Fibroblast of mammary gland (primary cell): ENCODE measurements at regions not wholly inside any gene's neighbourhood (a gene's known extent, or its start where the extent isn't known, plus 50 kb on each side); places are given as distances from the start of the nearest gene placed in this dataset.
"Not testable (repeated sequence)": the region's sequence is repeated elsewhere in the genome, so short reads cannot be mapped to it uniquely, and the experiment has no call there.

Source experiments
- DNase-seq: peaks from one replicate; pipeline ENCODE4 v3.0.0-alpha.2; 2010; ENCODE audit warnings: low read depth
- H3K4me3 ChIP-seq: 2 replicates; pipeline ENCODE4 v1.5.1; 2011; ENCODE audit warnings: low read depth, mild to moderate bottlenecking, low read length, moderate library complexity; ENCODE audit not compliant: control insufficient read depth
- TF ChIP-seq, protein P1 (sequence below): conservative IDR thresholded peaks from 2 replicates; pipeline ENCODE4 v1.5.1; 2011; ENCODE audit warnings: low read depth, low read length, inconsistent platforms; ENCODE audit not compliant: control insufficient read depth, insufficient read depth

DNA sequence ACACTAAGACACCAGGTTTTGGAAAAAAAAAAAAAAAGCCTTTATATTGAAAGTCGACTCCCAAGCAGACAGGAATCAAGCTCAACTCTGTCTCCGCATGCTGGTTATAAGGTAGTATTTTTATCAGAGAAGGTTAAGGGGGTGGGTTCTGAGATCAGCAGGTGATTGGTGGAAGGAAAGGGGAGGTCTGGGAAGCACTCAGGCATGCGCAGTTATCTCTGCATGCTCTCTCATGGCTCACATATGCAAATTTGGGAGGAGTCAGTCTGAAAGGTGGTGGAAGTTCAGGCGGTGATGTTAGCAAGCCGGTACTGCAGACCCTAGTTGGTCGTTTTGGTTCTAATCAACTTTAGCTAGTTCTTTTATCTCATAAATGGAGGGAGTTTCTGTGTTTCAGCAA, 357.6 kb upstream of the C16orf82 start:
- TF ChIP-seq, protein P1, sequence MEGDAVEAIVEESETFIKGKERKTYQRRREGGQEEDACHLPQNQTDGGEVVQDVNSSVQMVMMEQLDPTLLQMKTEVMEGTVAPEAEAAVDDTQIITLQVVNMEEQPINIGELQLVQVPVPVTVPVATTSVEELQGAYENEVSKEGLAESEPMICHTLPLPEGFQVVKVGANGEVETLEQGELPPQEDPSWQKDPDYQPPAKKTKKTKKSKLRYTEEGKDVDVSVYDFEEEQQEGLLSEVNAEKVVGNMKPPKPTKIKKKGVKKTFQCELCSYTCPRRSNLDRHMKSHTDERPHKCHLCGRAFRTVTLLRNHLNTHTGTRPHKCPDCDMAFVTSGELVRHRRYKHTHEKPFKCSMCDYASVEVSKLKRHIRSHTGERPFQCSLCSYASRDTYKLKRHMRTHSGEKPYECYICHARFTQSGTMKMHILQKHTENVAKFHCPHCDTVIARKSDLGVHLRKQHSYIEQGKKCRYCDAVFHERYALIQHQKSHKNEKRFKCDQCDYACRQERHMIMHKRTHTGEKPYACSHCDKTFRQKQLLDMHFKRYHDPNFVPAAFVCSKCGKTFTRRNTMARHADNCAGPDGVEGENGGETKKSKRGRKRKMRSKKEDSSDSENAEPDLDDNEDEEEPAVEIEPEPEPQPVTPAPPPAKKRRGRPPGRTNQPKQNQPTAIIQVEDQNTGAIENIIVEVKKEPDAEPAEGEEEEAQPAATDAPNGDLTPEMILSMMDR: no peak
- no peak overlapping the region for H3K4me3 ChIP-seq
- DNase-seq: no peak

DNA sequence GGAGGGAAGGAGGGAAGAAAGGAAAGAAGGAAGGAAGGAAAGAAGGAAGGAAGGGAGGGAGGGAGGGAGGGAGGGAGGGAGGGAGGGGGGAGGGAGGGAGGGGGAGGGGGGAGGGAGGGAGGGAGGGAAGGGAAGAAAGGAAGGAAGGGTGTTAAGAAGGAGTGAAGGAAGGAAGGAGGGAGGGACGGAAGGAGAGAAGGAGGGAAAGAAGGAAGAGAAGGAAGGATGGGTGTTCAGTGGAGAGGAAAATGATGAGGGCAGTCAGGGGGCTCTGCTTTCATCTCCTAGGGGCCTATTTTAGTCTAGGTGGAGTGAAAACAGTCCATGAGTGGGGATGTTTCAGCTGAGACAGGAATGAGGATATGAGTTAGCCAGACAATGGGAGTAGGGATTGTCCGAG, 357.0 kb upstream of the C16orf82 start:
- no peak overlapping the region for H3K4me3 ChIP-seq
- TF ChIP-seq, protein P1: no peak
- DNase-seq: no peak

DNA sequence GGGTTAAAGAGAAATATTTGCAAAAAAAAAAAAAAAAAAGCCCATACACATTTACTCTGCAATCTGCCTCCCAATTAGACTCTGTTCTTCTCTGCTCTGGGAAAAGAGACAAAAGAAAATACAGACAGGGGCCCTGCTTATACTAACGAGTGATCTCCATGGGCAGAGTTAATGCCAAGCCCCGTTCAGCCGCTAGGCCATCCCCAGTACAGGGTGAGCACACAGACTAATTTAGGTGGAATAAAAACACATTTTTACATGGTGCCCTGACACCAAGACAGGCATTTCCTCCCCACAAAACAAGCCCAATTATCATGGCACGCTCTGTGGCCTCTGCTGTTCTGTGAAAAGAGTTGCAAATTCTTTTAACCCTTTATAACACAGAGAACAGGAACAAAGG, 356.3 kb upstream of the C16orf82 start:
- H3K4me3 ChIP-seq: no peak overlapping the region
- no peak for DNase-seq
- TF ChIP-seq, protein P1: no peak

DNA sequence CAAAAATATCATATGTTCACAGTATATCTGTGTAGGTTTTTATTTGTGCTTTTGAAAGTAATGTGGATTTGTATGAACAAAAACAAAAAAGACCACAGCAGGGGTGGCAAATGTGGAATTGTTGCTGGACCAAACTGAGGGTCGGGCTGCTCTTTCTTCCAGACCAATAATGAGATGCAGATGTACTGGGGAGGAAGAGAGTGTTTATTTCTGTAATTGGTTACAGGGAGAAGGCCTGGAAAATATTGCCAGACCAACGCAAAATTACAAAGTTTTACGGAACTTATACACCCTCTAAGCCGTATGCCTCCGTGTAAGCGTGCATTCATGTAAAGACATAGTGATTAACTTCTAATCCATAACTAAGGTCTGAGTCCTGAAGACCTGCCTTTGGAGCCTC, 353.9 kb upstream of the C16orf82 start:
- DNase-seq: no peak
- no peak overlapping the region for H3K4me3 ChIP-seq
- TF ChIP-seq, protein P1: no peak

DNA sequence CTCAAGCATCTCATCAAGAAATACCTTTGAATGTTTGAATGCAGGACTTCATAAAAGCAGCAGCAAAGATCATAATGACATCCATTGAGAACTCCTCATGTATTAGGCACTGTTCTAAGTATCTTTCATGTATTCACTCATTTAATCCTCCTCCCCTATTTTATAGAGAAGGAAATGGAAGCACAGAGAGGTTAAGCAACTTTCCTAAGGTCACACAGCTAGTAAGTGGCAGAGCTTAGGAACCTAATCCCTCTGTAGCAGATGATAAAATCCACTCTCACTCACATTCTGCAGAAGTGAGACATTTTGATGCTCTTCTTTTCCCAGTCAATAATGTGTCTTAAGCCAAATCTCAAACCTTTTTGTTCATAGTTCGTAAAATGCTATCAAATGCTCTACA, 350.8 kb upstream of the C16orf82 start:
- H3K4me3 ChIP-seq: no peak overlapping the region
- no peak for DNase-seq
- TF ChIP-seq, protein P1: no peak

DNA sequence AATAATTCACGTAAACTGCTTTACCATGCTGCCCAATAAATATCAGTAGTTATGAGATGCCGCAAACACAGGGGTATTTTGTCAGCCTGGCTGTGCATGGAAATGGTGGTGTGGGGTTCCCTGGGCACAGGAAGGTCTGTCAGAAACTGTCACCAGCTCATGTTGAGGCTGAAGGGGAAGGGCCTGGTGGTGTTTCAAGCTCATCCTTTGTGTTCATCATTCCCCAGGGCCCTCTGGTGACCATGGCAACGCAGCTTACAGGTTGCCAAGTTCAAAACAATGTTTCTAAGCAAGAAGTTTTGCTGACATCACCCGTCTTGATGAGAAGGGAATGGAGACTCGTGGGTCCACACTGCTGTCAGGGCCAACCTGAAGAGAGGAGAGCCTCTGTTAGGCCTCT, 348.9 kb upstream of the C16orf82 start:
- peak; percentile 3 for DNase-seq
- TF ChIP-seq, protein P1: no peak
- H3K4me3 ChIP-seq: no peak overlapping the region

DNA sequence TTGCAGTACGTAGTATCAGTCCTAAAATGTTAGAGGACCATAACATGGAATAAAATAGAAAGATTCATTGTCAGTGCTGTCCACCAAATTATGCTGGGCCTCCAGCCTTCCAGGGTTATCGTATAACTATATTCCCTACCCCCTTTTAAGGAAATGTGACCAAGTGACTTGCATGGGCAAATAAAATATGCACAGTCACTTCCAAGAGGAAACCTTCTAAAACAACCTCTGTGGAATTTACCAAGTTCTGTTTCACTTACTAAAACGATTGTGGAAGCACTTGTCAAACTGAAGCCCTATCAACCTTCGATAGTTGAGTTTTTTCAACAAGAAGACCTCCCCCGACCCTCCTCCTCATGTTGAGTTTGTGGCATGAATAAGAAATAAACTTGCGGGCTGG, 345.4 kb upstream of the C16orf82 start:
- no peak overlapping the region for H3K4me3 ChIP-seq
- TF ChIP-seq, protein P1: no peak
- no peak for DNase-seq

DNA sequence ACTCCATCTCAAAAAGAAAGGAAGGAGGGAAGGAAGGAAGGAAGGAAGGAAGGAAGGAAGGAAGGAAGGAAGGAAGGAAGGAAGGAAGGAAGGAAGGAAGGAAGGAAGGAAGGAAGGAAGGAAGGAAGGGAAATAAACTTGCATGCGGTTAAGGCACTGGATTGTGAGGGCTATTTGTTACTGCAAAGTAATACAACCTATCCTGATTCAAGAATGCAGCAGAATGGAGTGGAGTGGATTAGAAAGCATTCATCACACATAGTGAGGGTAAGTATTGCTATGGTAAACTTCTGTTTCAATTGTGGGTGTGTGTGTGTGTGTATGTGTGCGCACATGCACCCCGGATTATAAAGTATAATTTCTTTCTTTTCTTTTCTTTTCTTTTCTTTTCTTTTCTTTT, 344.8 kb upstream of the C16orf82 start:
- H3K4me3 ChIP-seq, DNase-seq: not testable (repeated sequence)
